ENCODE measurements at regions not wholly inside any gene's neighbourhood (a gene's known extent, or its start where the extent isn't known, plus 50 kb on each side); places are given as distances from the start of the nearest gene placed in this dataset.

DNA sequence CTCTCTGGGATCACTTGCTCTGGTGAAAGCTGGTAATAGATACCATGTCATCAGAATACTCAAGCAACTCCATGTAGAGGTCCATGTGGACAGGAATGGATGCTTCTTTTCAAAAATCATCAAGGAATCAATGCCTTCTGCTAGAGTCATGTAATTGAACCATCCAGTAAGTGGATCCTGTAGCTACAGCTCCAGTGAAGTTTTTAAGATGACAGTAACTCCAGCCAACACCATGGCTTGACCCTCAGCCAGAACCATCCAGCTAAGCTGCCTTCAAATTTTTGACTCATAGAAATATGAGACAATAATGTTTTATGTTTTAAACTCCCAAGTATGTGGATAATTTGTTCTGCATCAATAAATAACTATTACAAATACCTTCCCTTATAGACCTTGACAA, 923.7 kb downstream of the EPHA3 start:
- DNase-seq (ENCODE audit: low read depth, low spot score), result no peak
- no peaks in the 10 kb centered on the region for H3K36me3 Mint-ChIP-seq (ENCODE audit: low read depth)
- TF ChIP-seq, protein P1, sequence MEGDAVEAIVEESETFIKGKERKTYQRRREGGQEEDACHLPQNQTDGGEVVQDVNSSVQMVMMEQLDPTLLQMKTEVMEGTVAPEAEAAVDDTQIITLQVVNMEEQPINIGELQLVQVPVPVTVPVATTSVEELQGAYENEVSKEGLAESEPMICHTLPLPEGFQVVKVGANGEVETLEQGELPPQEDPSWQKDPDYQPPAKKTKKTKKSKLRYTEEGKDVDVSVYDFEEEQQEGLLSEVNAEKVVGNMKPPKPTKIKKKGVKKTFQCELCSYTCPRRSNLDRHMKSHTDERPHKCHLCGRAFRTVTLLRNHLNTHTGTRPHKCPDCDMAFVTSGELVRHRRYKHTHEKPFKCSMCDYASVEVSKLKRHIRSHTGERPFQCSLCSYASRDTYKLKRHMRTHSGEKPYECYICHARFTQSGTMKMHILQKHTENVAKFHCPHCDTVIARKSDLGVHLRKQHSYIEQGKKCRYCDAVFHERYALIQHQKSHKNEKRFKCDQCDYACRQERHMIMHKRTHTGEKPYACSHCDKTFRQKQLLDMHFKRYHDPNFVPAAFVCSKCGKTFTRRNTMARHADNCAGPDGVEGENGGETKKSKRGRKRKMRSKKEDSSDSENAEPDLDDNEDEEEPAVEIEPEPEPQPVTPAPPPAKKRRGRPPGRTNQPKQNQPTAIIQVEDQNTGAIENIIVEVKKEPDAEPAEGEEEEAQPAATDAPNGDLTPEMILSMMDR (conservative IDR thresholded peaks at IDR 0.05), result no peak
- no peaks in the 10 kb centered on the region for H3K27me3 Mint-ChIP-seq (ENCODE audit: low read depth)
- no peak overlapping the region for H3K4me3 Mint-ChIP-seq
- no peaks in the 10 kb centered on the region for H3K9me3 Mint-ChIP-seq
- H3K27ac Mint-ChIP-seq (ENCODE audit: unreplicated experiment), result no peak overlapping the region
- peaks cover 11% of the 10 kb centered on the region for H3K4me1 Mint-ChIP-seq

DNA sequence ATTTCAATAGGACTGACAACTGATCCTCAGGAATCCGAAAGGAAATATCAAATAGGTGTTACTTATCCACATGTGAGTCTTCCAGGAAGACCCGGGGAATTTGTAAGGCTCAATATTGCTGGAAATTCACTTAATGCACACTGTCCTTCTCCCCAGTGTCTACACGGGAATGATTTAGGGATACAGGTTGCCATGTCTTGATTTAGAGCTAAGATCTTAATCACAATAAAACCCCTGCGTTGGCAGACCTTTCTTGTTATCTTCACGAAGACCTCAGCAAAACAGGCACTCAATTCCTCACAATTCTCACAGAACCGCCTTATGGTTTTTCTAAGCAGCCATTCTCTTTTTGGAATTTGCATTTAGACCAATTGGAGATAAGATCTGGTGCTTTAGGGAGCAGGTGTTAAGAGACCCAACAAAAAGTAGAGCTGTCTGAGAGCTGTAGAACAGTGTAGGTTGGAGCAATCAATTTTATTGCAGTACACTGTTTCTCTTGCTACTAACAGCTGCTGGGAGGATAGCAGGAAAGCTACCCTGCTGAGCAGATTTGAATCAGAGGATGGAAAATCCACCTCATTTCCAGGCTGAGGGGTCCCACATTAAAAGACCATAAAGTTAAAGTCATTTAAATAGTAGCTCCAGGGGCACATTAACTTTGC, 925.7 kb downstream of the EPHA3 start:
- Mint-ChIP-seq H3K4me1 (peaks cover 6% of the 10 kb centered on the region), H3K9me3 (no peaks in the 10 kb centered on the region), H3K4me3 (no peak overlapping the region), H3K36me3 (ENCODE audit: low read depth) (no peaks in the 10 kb centered on the region), H3K27me3 (ENCODE audit: low read depth) (no peaks in the 10 kb centered on the region), H3K27ac (ENCODE audit: unreplicated experiment) (no peak overlapping the region)
- no peak for DNase-seq (ENCODE audit: low read depth, low spot score)
- TF ChIP-seq, protein P1 (conservative IDR thresholded peaks at IDR 0.05), result no peak

DNA sequence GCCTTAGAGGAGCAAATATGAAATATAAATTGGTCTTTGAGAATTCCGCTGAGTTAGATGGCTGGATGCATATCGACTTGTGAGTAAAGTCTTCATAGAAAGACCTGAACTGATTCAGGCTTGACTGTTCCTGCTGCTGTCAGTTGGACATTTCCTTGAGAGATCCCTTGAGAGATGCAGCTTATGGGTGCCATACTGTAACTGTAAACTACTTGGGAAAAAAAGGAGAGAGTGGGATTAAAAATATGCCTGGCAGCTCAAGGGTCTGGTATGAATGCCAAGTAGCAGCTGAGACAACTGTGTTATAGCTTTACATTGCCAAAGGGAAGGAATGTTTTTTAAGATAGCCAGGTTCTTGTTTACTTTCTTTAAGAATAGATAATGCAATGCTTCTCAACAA, 926.6 kb downstream of the EPHA3 start:
- H3K36me3 Mint-ChIP-seq (ENCODE audit: low read depth), result no peaks in the 10 kb centered on the region

DNA sequence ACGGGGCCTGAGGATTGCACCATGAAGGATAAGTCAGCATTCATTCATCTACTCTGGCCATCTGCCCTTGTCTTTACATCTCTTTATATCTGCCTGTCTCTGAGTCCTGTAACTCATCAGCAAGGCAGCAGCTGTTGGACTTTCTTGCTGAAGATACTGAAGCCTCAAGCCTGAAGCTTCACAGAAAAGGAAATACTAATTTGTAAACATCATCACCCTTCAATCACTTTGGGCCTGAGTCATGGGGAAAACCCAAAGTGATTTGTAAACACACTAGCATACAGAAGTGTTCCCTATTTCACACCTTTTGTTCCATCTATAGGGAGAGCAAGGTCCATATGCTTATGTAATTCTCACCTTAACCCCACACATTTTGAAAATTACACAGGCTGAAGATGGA, 928.2 kb downstream of the EPHA3 start:
- TF ChIP-seq, protein P1 (conservative IDR thresholded peaks at IDR 0.05), result no peak
- DNase-seq (ENCODE audit: low read depth, low spot score), result no peak
- H3K27me3 Mint-ChIP-seq (ENCODE audit: low read depth), result no peaks in the 10 kb centered on the region
- H3K4me1 Mint-ChIP-seq, result peaks cover 6% of the 10 kb centered on the region
- no peak overlapping the region for H3K4me3 Mint-ChIP-seq
- H3K27ac Mint-ChIP-seq (ENCODE audit: unreplicated experiment), result no peak overlapping the region
- no peaks in the 10 kb centered on the region for H3K36me3 Mint-ChIP-seq (ENCODE audit: low read depth)
- H3K9me3 Mint-ChIP-seq, result no peaks in the 10 kb centered on the region

More for the DNA sequence above, 926.6 kb downstream of the EPHA3 start:
- TF ChIP-seq, protein P1 (conservative IDR thresholded peaks at IDR 0.05), result no peak
- Mint-ChIP-seq H3K27ac (ENCODE audit: unreplicated experiment) (no peak overlapping the region), H3K9me3 (no peaks in the 10 kb centered on the region), H3K27me3 (ENCODE audit: low read depth) (no peaks in the 10 kb centered on the region), H3K4me3 (no peak overlapping the region), H3K4me1 (peaks cover 6% of the 10 kb centered on the region)
- DNase-seq (ENCODE audit: low read depth, low spot score), result no peak

DNA sequence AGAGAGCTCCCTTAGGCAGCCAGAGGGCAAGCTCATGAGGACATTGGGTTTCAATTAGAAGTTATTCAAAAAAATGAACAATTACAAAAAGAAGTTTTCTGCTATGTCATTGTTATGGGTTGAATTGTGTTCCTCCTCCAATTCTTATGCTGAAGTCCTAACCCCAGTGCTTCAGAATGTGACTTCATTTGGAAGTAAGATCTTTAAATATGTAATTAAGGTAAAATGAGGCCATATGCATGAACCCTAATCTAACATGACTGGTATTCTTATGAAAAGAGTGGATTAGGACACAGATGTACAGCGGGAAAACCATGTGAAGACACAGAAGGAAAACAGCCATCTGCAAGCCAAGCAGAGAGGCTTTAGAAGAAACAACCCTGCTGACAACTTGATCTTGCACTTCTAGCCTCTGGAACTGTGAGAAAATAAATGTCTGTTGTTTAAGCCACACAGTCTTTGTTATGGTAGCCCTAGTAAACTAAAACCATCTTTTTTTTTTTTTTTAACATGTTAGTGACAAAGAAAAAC, 929.6 kb downstream of the EPHA3 start:
- Mint-ChIP-seq H3K4me1 (peaks cover 6% of the 10 kb centered on the region), H3K27me3 (ENCODE audit: low read depth) (no peaks in the 10 kb centered on the region), H3K36me3 (ENCODE audit: low read depth) (no peaks in the 10 kb centered on the region), H3K4me3 (no peak overlapping the region), H3K27ac (ENCODE audit: unreplicated experiment) (no peak overlapping the region), H3K9me3 (no peaks in the 10 kb centered on the region)
- DNase-seq (ENCODE audit: low read depth, low spot score), result no peak
- TF ChIP-seq, protein P1 (conservative IDR thresholded peaks at IDR 0.05), result no peak
